A549 (cell line): ENCODE measurements at regions not wholly inside any gene's neighbourhood (a gene's known extent, or its start where the extent isn't known, plus 50 kb on each side); places are given as distances from the start of the nearest gene placed in this dataset.
"Not testable (repeated sequence)": the region's sequence is repeated elsewhere in the genome, so short reads cannot be mapped to it uniquely, and the experiment has no call there.

Experiments
- ATAC-seq, 2 experiments: fragments of 200-7000 bp in 1 of 2; fragments of >200 bp in 1 of 2; cut with Nextera tagmentation in 1 of 2; cut with Tn5 transposase in 1 of 2; 3 replicates each; pipeline versions ENCODE4 v1.8.0 to v1.9.1; 2018 to 2020; ENCODE audit warnings: mild to moderate bottlenecking in 1 of 2, moderate library complexity in 1 of 2
- CTCF ChIA-PET: fragments of 300-600 bp; sonication (Branson Sonifier 250); formaldehyde crosslinking; extraction: SDS; loops from one replicate; lab custom pipeline; 2021; ENCODE audit warnings: antibody characterized with exemption, inconsistent platforms; lab: Yijun Ruan, JAX
- POLR2A ChIA-PET: fragments of 350-600 bp; formaldehyde crosslinking; extraction: SDS; loops from one replicate; lab custom pipeline; 2021; ENCODE audit warnings: antibody characterized with exemption, inconsistent platforms; lab: Yijun Ruan, JAX
- DNase-seq, 2 experiments: peaks; one replicate each; pipeline versions ENCODE4 v3.0.0 to v3.0.0-alpha.2; 2011 to 2016; ENCODE audit warnings: low read depth in 1 of 2, low spot score in 1 of 2
- FAIRE-seq: peaks from 2 replicates; lab custom pipeline; 2011; peaks lifted over from hg19 to GRCh38; lab: Jason Lieb, UNC
- H3K27ac ChIP-seq, 2 experiments: fragments of >200 bp; sonication (Bioruptor Twin); formaldehyde crosslinking; 3 replicates each; pipeline ENCODE4 v1.5.1; 2016 to 2017
- H3K4me1 ChIP-seq: fragments of >200 bp; sonication (Bioruptor Twin); formaldehyde crosslinking; 3 replicates; pipeline ENCODE4 v1.6.1; 2016
- H3K4me2 ChIP-seq: fragments of >200 bp; sonication (Bioruptor Twin); formaldehyde crosslinking; 3 replicates; pipeline ENCODE4 v1.6.1; 2016
- H3K4me3 ChIP-seq: fragments of >200 bp; sonication (Bioruptor Twin); formaldehyde crosslinking; 3 replicates; pipeline ENCODE4 v1.5.1; 2016
- H3K9me3 ChIP-seq: fragments of >200 bp; sonication (Bioruptor Twin); formaldehyde crosslinking; 3 replicates; pipeline ENCODE4 v1.6.1; 2016
- CEBPB ChIP-seq, 2 experiments: fragments of >200 bp in 1 of 2; sonication (Bioruptor Twin) in 1 of 2; formaldehyde crosslinking in 1 of 2; IDR thresholded peaks; 2 replicates each; pipeline ENCODE4 v1.6.1; 2012 to 2016
- CHD2 ChIP-seq: fragments of 150-350 bp; IDR thresholded peaks from 2 replicates; pipeline ENCODE4 v1.6.1; 2014; ENCODE audit warnings: low read length; ENCODE audit not compliant: partially characterized antibody
- E2F6 ChIP-seq: IDR thresholded peaks from 2 replicates; pipeline ENCODE4 v1.6.1; 2012; ENCODE audit warnings: low read depth, borderline replicate concordance
- EHF ChIP-seq: fragments of 250-450 bp; sonication (Bioruptor Pico); IDR thresholded peaks from 2 replicates; pipeline ENCODE4 v1.5.0; 2020; ENCODE audit warnings: mild to moderate bottlenecking
- ESRRA ChIP-seq: fragments of 150-350 bp; IDR thresholded peaks from 2 replicates; pipeline ENCODE4 v1.6.1; 2014; ENCODE audit warnings: mild to moderate bottlenecking, low read length, borderline replicate concordance
- FOXS1 ChIP-seq: fragments of 250-450 bp; sonication (Bioruptor Pico); IDR thresholded peaks from 2 replicates; pipeline ENCODE4 v1.5.0; 2020; ENCODE audit warnings: mild to moderate bottlenecking, moderate library complexity
- HEYL ChIP-seq: fragments of 250-450 bp; sonication (Bioruptor Pico); IDR thresholded peaks from 2 replicates; pipeline ENCODE4 v1.8.0; 2021; ENCODE audit warnings: mild to moderate bottlenecking, moderate library complexity
- HOXA7 ChIP-seq: fragments of 250-450 bp; sonication (Bioruptor Pico); IDR thresholded peaks from 2 replicates; pipeline ENCODE4 v1.5.0; 2020; ENCODE audit warnings: mild to moderate bottlenecking, moderate library complexity
- MAFK ChIP-seq: fragments of 450-650 bp; IDR thresholded peaks from 2 replicates; pipeline ENCODE4 v1.6.1; 2014; ENCODE audit not compliant: partially characterized antibody
- MAZ ChIP-seq: fragments of 150-350 bp; IDR thresholded peaks from 2 replicates; pipeline ENCODE4 v1.6.1; 2014; ENCODE audit warnings: antibody characterized with exemption, low read depth, low read length, borderline replicate concordance
- MYC ChIP-seq: IDR thresholded peaks from 2 replicates; pipeline ENCODE4 v1.6.1; 2012; ENCODE audit warnings: mild to moderate bottlenecking, inconsistent platforms, low read length, improper control_type of control experiment, borderline replicate concordance
- NPAS2 ChIP-seq: fragments of 250-450 bp; sonication (Bioruptor Pico); IDR thresholded peaks from 2 replicates; pipeline ENCODE4 v1.8.0; 2022; ENCODE audit warnings: mild to moderate bottlenecking, moderate library complexity, borderline replicate concordance
- POLR2A ChIP-seq: IDR thresholded peaks from 2 replicates; pipeline ENCODE4 v1.6.1; 2012; ENCODE audit warnings: mild to moderate bottlenecking, low read length
- RFX5 ChIP-seq: fragments of 450-650 bp; IDR thresholded peaks from 2 replicates; pipeline ENCODE4 v1.7.1; 2014; ENCODE audit warnings: antibody characterized with exemption, mild to moderate bottlenecking, moderate library complexity
- SREBF2 ChIP-seq: fragments of 450-650 bp; IDR thresholded peaks from 2 replicates; pipeline ENCODE4 v1.6.1; 2014; ENCODE audit warnings: mild to moderate bottlenecking, moderate library complexity
- TP53 ChIP-seq: fragments of 250-450 bp; sonication (Bioruptor Pico); IDR thresholded peaks from 2 replicates; pipeline ENCODE4 v1.5.0; 2021; ENCODE audit warnings: mild to moderate bottlenecking, moderate library complexity
- ZFP36 ChIP-seq: fragments of 450-650 bp; IDR thresholded peaks from 2 replicates; pipeline ENCODE4 v1.6.1; 2014; ENCODE audit warnings: borderline replicate concordance; ENCODE audit not compliant: partially characterized antibody
- ZNF302 ChIP-seq: fragments of 250-450 bp; sonication (Bioruptor Pico); IDR thresholded peaks from 2 replicates; pipeline ENCODE4 v1.9.0; 2021; ENCODE audit warnings: inconsistent platforms, mild to moderate bottlenecking, moderate library complexity
- ZSCAN20 ChIP-seq: fragments of 250-450 bp; sonication (Bioruptor Pico); IDR thresholded peaks from 2 replicates; pipeline ENCODE4 v1.8.0; 2022; ENCODE audit warnings: mild to moderate bottlenecking, moderate library complexity
- WGBS: methylation state at CpG from one replicate; pipeline ENCODE4 v1.1.6; 2017; ENCODE audit errors: missing lambda C conversion rate; 5-methylcytosine and 5-hydroxymethylcytosine counted together
- TF ChIP-seq, protein P1 (sequence below): fragments of 200-600 bp; sonication (generic); IDR thresholded peaks from 2 replicates; pipeline ENCODE4 v1.6.1; 2016; ENCODE audit warnings: antibody characterized with exemption, mild to moderate bottlenecking, moderate library complexity
- TF ChIP-seq, protein P2 (sequence below): fragments of >200 bp; sonication (Bioruptor Twin); formaldehyde crosslinking; IDR thresholded peaks from 2 replicates; pipeline ENCODE4 v1.6.1; 2016
- TF ChIP-seq, protein P3 (sequence below): fragments of 450-650 bp; IDR thresholded peaks from 2 replicates; pipeline ENCODE4 v1.6.1; 2014; ENCODE audit warnings: antibody characterized with exemption
- TF ChIP-seq, protein P4 (sequence below): fragments of 250-450 bp; sonication (Bioruptor Pico); IDR thresholded peaks from 2 replicates; pipeline ENCODE4 v1.5.0; 2021; ENCODE audit warnings: mild to moderate bottlenecking, moderate library complexity, borderline replicate concordance

- WGBS: 78% methylated on average over 3 of the region's 3 CpGs
- Histone ChIP-seq H3K27ac (no peak overlapping the region), H3K4me1 (no peaks in the 10 kb centered on the region), H3K4me3 (no peak overlapping the region), H3K9me3 (no peaks in the 10 kb centered on the region), H3K4me2 (no peak overlapping the region)
- TF ChIP-seq, protein P1, sequence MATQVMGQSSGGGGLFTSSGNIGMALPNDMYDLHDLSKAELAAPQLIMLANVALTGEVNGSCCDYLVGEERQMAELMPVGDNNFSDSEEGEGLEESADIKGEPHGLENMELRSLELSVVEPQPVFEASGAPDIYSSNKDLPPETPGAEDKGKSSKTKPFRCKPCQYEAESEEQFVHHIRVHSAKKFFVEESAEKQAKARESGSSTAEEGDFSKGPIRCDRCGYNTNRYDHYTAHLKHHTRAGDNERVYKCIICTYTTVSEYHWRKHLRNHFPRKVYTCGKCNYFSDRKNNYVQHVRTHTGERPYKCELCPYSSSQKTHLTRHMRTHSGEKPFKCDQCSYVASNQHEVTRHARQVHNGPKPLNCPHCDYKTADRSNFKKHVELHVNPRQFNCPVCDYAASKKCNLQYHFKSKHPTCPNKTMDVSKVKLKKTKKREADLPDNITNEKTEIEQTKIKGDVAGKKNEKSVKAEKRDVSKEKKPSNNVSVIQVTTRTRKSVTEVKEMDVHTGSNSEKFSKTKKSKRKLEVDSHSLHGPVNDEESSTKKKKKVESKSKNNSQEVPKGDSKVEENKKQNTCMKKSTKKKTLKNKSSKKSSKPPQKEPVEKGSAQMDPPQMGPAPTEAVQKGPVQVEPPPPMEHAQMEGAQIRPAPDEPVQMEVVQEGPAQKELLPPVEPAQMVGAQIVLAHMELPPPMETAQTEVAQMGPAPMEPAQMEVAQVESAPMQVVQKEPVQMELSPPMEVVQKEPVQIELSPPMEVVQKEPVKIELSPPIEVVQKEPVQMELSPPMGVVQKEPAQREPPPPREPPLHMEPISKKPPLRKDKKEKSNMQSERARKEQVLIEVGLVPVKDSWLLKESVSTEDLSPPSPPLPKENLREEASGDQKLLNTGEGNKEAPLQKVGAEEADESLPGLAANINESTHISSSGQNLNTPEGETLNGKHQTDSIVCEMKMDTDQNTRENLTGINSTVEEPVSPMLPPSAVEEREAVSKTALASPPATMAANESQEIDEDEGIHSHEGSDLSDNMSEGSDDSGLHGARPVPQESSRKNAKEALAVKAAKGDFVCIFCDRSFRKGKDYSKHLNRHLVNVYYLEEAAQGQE: no peak
- TF ChIP-seq, protein P2, sequence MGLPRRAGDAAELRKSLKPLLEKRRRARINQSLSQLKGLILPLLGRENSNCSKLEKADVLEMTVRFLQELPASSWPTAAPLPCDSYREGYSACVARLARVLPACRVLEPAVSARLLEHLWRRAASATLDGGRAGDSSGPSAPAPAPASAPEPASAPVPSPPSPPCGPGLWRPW: no peak
- no peak for TF ChIP-seq RFX5
- no peak for TF ChIP-seq MAFK
- no peak for TF ChIP-seq MYC
- TF ChIP-seq CEBPB (IDR thresholded peaks at IDR 0.05): no peak
- TF ChIP-seq, protein P3, sequence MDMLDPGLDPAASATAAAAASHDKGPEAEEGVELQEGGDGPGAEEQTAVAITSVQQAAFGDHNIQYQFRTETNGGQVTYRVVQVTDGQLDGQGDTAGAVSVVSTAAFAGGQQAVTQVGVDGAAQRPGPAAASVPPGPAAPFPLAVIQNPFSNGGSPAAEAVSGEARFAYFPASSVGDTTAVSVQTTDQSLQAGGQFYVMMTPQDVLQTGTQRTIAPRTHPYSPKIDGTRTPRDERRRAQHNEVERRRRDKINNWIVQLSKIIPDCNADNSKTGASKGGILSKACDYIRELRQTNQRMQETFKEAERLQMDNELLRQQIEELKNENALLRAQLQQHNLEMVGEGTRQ: no peak
- TF ChIP-seq FOXS1 (CRISPR knock-in tag): no peak
- no peak for TF ChIP-seq SREBF2
- no peak for TF ChIP-seq ESRRA
- TF ChIP-seq POLR2A: no peak
- TF ChIP-seq HEYL (CRISPR knock-in tag): no peak
- no peak for TF ChIP-seq CHD2
- TF ChIP-seq E2F6: no peak
- no peak for TF ChIP-seq ZSCAN20 (CRISPR knock-in tag)
- ChIA-PET POLR2A (no interaction called here), CTCF (interaction anchor here (0.7 kb wide), 1 partner anchor 8 kb away, joined by 3 read pairs; no protein-coding TSS in a partner anchor)
- ATAC-seq: no peak
- no peak for FAIRE-seq
- no peak for DNase-seq
These were observed 78.5 kb upstream of the DNAH5 start for GRCh38 chr5:14022971-14023370.

GRCh38 chr5:14020944-14021343, 76.5 kb upstream of the DNAH5 start:
- CTCF ChIA-PET: interaction anchor here (1.3 kb wide), 1 partner anchor 15 kb away, joined by 4 read pairs; no protein-coding TSS in a partner anchor
- FAIRE-seq, DNase-seq, ATAC-seq, POLR2A ChIA-PET, H3K9me3 ChIP-seq, H3K4me2 ChIP-seq, H3K4me1 ChIP-seq, H3K4me3 ChIP-seq, H3K27ac ChIP-seq: not testable (repeated sequence)
- 94% methylated on average over 3 of the region's 4 CpGs for WGBS

GRCh38 chr5:14019768-14020290, 75.3 kb upstream of the DNAH5 start:
- ChIA-PET POLR2A (no interaction called here), CTCF (interaction anchor here (0.7 to 1.7 kb wide), 3 partner anchors 12 to 194 kb away, joined by 3 to 4 read pairs (median 4); no protein-coding TSS in a partner anchor)
- no peak overlapping the region for H3K27ac ChIP-seq
- H3K4me2 ChIP-seq: no peak overlapping the region
- ATAC-seq: no peak
- 93% methylated on average over 1 of the region's 1 CpG for WGBS
- no peak for DNase-seq
- H3K9me3 ChIP-seq: no peaks in the 10 kb centered on the region
- FAIRE-seq: no peak
- no peaks in the 10 kb centered on the region for H3K4me1 ChIP-seq
- H3K4me3 ChIP-seq: no peak overlapping the region
- TF ChIP-seq, protein P1: no peak
- TF ChIP-seq, protein P4, sequence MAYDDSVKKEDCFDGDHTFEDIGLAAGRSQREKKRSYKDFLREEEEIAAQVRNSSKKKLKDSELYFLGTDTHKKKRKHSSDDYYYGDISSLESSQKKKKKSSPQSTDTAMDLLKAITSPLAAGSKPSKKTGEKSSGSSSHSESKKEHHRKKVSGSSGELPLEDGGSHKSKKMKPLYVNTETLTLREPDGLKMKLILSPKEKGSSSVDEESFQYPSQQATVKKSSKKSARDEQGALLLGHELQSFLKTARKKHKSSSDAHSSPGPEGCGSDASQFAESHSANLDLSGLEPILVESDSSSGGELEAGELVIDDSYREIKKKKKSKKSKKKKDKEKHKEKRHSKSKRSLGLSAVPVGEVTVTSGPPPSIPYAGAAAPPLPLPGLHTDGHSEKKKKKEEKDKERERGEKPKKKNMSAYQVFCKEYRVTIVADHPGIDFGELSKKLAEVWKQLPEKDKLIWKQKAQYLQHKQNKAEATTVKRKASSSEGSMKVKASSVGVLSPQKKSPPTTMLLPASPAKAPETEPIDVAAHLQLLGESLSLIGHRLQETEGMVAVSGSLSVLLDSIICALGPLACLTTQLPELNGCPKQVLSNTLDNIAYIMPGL (CRISPR knock-in tag): no peak
- TF ChIP-seq MAZ: no peak
- TF ChIP-seq ZNF302: no peak
- TF ChIP-seq ZFP36: no peak
- TF ChIP-seq TP53 (CRISPR knock-in tag): no peak
- no peak for TF ChIP-seq NPAS2 (CRISPR knock-in tag)
- no peak for TF ChIP-seq HOXA7 (CRISPR knock-in tag)
- TF ChIP-seq EHF: no peak
- TF ChIP-seq POLR2A: no peak
- TF ChIP-seq MAFK: no peak
